ENCODE measurements at regions not wholly inside any gene's neighbourhood (a gene's known extent, or its start where the extent isn't known, plus 50 kb on each side); places are given as distances from the start of the nearest gene placed in this dataset.

- H3K36me3 ChIP-seq = no peaks in the 10 kb centered on the region
- intact Hi-C loops (cut with DNase I) = no loop called here
- WGBS = 72% methylated on average over 3 of the region's 3 CpGs
- peak; percentile 42 for DNase-seq (ENCODE audit: extremely low spot score)
- no peaks in the 10 kb centered on the region for H3K4me1 ChIP-seq
- H3K4me3 ChIP-seq = no peak overlapping the region
- H3K27ac ChIP-seq (replicated peaks in 1 of 4) = no peak overlapping the region
- TF ChIP-seq POLR2AphosphoS5 (IDR thresholded peaks at IDR 0.05) (no peak), EP300 (IDR thresholded peaks at IDR 0.05) (no peak), POLR2A (IDR thresholded peaks at IDR 0.05; ENCODE audit: low read depth) (no peak)
- no peaks in the 10 kb centered on the region for H3K27me3 ChIP-seq
- no peaks in the 10 kb centered on the region for H3K9me3 ChIP-seq
Observed at GRCh38 chr2:14684516-14684915, 52.0 kb downstream of the LRATD1 start.

- no peak for TF ChIP-seq POLR2AphosphoS5 (IDR thresholded peaks at IDR 0.05)
- no peak for TF ChIP-seq POLR2A (IDR thresholded peaks at IDR 0.05; ENCODE audit: low read depth)
- no peak for TF ChIP-seq EP300 (IDR thresholded peaks at IDR 0.05)
- no peak for TF ChIP-seq CTCF (IDR thresholded peaks at IDR 0.05)
- intact Hi-C loops (cut with DNase I) = no loop called here
- 96% methylated on average over 4 of the region's 4 CpGs for WGBS
Observed at GRCh38 chr2:14690926-14691325, 58.4 kb downstream of the LRATD1 start.

GRCh38 chr2:14693874-14694273, 61.4 kb downstream of the LRATD1 start:
- Histone ChIP-seq H3K9me3 (no peaks in the 10 kb centered on the region), H3K27me3 (no peaks in the 10 kb centered on the region), H3K4me1 (no peaks in the 10 kb centered on the region), H3K27ac (replicated peaks in 1 of 4) (no peak overlapping the region), H3K36me3 (no peaks in the 10 kb centered on the region), H3K4me3 (no peak overlapping the region)
- WGBS = 81% methylated on average over 2 of the region's 2 CpGs
- TF ChIP-seq CTCF (IDR thresholded peaks at IDR 0.05) (no peak), POLR2AphosphoS5 (IDR thresholded peaks at IDR 0.05) (no peak), EP300 (IDR thresholded peaks at IDR 0.05) (no peak), POLR2A (IDR thresholded peaks at IDR 0.05; ENCODE audit: low read depth) (no peak)
- intact Hi-C loops (cut with DNase I) = no loop called here
- peak; percentile 10 for DNase-seq (ENCODE audit: extremely low spot score)

More at GRCh38 chr2:14690926-14691325, 58.4 kb downstream of the LRATD1 start:
- H3K27ac ChIP-seq (replicated peaks in 1 of 4) = no peak overlapping the region
- no peaks in the 10 kb centered on the region for H3K36me3 ChIP-seq
- no peak overlapping the region for H3K4me3 ChIP-seq
- H3K27me3 ChIP-seq = no peaks in the 10 kb centered on the region
- H3K9me3 ChIP-seq = no peaks in the 10 kb centered on the region
- DNase-seq (ENCODE audit: extremely low spot score) = no peak
- H3K4me1 ChIP-seq = no peaks in the 10 kb centered on the region

- TF ChIP-seq EP300 (IDR thresholded peaks at IDR 0.05) = no peak
- no peak for TF ChIP-seq POLR2A (IDR thresholded peaks at IDR 0.05; ENCODE audit: low read depth)
- TF ChIP-seq CTCF (IDR thresholded peaks at IDR 0.05) = no peak
- no peak for TF ChIP-seq POLR2AphosphoS5 (IDR thresholded peaks at IDR 0.05)
- H3K27ac ChIP-seq (replicated peaks in 1 of 4) = no peak overlapping the region
- H3K9me3 ChIP-seq = no peaks in the 10 kb centered on the region
- H3K27me3 ChIP-seq = no peaks in the 10 kb centered on the region
- intact Hi-C loops (cut with DNase I) = no loop called here
- no peaks in the 10 kb centered on the region for H3K36me3 ChIP-seq
- H3K4me1 ChIP-seq = no peaks in the 10 kb centered on the region
- 70% methylated on average over 2 of the region's 2 CpGs for WGBS
- no peak overlapping the region for H3K4me3 ChIP-seq
- no peak for DNase-seq (ENCODE audit: extremely low spot score)
Observed at GRCh38 chr2:14700753-14701152, 68.2 kb downstream of the LRATD1 start.

- no peak for TF ChIP-seq POLR2AphosphoS5 (IDR thresholded peaks at IDR 0.05)
- no peak for TF ChIP-seq EP300 (IDR thresholded peaks at IDR 0.05)
- TF ChIP-seq CTCF (IDR thresholded peaks at IDR 0.05) = no peak
- H3K4me3 ChIP-seq = no peak overlapping the region
- H3K36me3 ChIP-seq = no peaks in the 10 kb centered on the region
- H3K27ac ChIP-seq (replicated peaks in 1 of 4) = no peak overlapping the region
- 89% methylated on average over 3 of the region's 3 CpGs for WGBS
- no peaks in the 10 kb centered on the region for H3K4me1 ChIP-seq
- H3K27me3 ChIP-seq = no peaks in the 10 kb centered on the region
- peak; percentile 10 for DNase-seq (ENCODE audit: extremely low spot score)
- H3K9me3 ChIP-seq = no peaks in the 10 kb centered on the region
- intact Hi-C loops (cut with DNase I) = no loop called here
Observed at GRCh38 chr2:14702258-14702657, 69.7 kb downstream of the LRATD1 start.
